HT1080 (cell line): ENCODE measurements at regions not wholly inside any gene's neighbourhood (a gene's known extent, or its start where the extent isn't known, plus 50 kb on each side); places are given as distances from the start of the nearest gene placed in this dataset.
"Not testable (repeated sequence)": the region's sequence is repeated elsewhere in the genome, so short reads cannot be mapped to it uniquely, and the experiment has no call there.

Source experiments
- DNase-seq: peaks from one replicate; pipeline ENCODE4 v3.0.0-alpha.2; 2015; ENCODE audit warnings: low read depth

DNA sequence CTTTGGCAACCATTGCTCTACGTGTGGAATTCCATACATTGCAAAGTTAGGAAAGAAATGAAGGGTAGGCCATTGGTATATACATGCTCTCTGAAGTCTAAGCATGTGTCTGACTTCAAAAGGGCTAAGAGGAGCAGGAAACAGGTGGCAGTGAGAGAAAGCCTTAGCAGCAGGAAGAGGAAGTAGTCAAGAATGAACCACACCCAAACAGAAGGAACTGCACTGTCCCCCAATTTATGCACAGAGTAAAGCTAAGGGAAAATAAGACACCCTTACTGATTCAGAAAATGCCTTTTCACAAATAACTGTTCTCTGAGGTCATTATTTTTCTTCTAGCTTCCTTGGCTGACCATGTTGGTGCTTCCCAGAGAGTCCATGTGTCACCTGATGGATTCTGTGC, 575.4 kb downstream of the NTRK3 start:
- DNase-seq, result peak; percentile 20

DNA sequence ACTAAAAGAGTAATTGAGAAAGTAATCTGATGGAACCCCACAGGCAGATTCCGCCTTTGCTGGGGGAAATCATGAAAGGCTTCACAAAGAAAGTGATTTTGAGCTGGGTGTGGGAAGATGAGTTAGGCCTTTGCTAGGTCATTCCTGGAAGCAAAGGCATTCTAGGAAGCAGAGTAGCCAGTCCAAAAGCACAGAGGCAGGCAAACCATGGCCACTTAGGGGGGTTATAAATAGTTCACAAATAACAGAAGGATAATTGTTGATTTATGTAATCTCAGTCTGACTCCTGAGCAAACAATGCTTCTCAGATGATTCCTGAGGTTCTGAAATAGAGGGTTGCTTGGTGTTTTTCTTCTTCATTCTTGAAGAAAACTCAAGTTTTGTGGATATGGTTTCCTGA, 576.3 kb downstream of the NTRK3 start:
- no peak for DNase-seq

DNA sequence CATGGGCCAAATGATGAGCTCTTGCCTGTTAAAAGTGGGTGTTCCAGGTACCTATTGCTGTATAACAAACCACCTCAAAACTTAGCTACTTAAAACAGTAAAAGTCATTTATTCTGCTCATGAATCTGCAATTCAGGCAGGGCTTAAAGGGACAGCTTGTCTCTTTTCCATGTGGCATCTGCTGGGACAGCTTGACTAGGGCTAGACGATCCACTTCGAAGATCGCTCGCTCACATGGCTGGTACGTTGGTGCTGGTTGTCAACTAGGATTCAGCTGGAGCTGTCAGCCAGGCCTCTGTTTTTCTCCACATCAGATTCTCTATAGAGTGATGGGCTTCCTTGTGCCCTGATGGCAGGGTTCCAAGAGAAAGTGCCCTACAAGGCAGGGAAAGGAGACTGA, 581.3 kb downstream of the NTRK3 start:
- no peak for DNase-seq

DNA sequence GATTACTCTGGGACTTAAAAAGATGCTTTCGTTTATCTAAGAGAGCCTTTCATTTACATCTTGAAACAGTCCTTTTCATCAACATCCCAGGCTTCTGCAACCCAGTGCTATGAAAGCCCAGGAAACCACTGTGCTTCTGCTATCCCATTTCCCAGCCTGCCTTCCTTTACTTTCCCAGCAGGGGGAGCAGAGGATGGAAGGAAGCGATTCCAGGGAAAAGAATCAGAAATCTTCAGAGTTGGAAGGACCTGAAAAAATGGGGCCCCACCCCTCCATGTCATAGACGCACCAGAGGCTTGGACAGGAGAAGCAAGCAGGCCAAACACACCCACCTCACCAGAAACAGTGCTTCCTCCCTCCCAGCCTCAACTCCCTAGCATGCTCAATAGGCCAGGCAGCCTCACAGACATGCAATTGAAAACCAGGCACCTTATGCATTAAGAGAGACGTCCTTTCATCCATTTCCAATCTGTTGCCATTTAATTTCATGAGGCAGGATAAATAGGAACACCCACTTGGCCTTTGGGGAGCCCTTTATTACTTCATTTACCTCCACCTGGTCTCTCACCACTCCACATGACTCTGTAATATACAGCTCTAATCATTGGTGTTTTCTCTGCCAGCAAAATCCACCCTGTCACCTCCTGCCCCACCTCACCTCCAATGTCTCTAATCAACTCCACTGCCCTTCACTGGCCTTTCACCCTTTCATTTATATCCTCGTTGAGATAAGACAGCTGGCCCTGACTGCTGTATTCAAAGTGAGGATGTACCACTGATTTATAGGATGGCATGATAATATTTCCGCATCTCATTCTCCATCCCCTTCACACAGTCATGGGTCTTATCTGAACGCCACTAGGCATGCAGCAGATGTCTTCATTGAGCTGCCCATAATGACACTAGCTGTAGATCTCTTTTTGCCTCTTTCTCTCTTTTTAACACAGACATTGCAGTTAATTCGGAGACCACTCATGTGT, 583.9 kb downstream of the NTRK3 start:
- DNase-seq, result peak; percentile 28

DNA sequence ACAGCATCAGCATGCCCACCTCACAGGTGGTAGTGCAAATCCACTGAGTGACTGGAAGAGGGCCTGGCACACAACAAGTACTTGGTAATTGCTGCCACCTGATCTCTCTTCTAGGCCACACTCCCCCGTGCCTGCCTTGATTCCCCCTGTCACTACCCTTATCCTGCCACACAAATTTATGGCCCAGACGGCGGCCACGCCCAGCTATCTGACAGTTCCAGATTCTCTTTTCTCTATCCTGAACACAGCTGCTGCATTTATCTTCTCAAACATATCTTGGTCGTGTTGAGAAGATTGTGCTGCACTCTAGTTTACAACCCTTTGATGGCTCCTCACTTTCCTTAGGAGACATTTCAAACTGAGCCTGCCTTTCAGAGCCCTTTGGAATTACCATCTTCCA, 585.2 kb downstream of the NTRK3 start:
- DNase-seq, result no peak

DNA sequence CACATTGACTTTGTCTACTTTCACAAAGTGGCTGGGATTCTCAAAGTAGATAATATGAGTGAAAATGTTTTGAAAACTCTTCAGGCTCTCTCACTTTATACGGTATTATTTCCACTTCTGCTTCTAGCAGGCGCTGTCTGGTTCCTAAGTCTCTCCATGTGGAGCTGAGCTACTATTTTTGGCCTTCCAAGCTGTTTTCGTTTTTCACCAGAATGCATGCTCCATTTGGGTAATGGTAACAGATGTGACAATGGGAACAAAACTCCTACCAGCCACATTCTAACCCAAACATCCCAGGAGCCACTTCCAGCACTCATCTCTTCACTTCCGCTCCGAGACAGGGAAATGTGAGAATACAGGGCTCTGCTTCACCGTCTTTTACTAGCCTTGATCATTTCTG, 586.7 kb downstream of the NTRK3 start:
- DNase-seq, result no peak

DNA sequence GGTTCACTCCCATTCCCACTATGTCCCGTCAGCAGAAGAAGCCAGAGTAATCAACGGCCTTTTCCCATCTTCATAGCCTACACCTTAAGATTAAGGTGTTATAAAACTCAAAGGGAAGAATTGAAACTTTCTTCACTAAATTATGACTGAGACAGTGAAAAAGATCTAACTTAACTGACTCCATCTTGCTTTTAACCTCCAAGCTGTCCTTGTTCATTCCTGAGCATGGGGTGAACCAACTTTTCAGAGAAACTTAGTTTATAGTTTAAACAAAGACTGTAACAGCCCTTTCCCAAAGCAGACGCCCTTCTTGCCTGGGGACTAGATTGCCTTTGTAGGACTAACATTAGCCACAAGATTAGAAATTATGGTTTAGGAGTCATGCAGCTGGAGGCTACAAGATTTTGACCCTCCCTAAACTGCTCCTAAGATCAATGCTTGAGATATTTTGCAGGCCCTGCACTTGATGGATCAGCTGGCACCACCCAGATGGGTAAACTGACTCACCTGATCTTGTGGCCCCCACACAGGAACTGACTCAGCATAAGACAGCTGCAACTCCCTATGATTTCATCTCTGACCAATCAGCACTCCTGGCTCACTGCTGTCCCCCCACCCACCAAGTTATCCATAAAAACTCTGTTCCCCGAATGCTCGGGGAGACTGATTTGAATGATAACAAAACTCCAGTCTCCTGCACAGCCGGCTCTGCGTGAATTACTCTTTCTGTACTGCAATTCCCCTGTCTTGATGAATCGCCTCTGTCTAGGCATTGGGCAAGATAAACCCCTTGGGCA, 587.6 kb downstream of the NTRK3 start:
- DNase-seq, result peak; percentile 72

DNA sequence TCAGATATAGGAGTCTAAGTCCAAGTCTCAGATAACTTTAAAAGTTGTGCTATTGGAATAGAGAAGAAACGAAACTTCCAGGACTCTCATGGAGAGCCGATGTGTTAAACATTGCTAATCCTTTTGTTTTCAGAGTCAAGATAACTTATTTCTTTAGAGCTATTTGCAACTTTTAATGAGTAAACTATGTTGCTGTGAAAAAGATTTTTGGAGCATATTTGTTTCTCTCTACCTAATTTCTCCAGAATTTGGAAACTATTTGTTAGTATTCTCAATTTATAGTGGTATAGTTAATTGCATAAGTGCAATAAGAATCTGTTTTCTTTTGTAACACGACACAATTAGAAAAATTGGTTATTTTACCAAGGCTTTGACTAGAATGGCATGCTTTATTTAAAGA, 588.9 kb downstream of the NTRK3 start:
- DNase-seq, result no peak

DNA sequence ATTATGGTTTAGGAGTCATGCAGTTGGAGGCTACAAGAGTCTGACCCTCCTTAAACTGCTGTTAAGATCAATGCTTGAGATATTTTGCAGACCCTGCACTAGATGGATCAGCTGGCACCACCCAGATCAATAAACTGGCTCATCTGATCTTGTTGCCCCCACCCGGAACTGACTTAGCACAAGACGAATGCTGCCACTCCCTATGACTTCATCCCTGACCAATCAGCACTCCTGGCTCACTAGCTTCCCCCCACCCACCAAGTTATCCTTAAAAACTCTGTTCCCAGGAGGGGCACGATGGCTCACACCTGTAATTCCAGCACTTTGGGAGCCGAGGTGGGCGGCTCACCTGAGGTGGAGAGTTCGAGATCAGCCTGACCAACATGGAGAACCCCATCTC, 594.0 kb downstream of the NTRK3 start:
- no peak for DNase-seq

DNA sequence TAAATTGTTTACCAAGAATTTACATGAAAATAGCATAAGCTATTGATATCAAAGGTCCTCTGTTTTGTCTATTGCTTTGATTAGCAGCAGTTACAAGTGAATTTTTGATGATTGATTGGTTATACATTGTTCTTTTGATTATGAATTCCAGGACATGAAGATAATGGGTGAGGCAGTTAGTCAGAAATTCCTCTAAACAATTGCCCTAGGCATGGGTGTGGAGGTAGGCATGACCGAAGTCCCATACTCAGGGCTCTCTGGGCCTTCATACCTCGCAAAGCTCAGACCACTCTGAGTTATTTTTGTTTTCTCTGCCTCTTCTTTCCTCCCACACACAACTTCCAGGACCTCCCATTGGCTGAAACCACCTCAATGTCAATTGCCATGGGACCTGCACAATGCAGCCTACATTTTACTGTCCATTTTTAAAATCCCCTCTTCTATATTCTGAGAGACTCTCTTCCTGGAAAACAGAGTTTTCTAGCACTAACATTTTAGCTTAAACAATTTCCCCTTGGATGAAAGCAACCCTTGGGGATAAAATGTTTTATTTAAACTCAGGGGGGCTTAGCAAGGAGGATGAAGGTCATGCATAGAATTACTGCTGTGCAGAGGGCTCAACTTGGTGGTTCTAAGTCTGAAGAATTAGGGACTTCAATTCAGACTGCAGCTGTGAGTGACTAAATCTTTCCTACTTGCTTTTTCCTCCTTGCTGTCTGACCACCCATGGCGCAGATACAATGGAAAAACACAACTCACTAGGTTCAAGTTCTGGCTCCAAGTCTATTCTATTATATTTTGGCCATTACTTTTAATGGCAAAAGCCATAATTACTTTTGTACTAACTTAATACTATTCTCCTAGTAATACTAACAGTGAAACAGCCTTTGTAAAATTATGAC, 594.8 kb downstream of the NTRK3 start:
- no peak for DNase-seq

DNA sequence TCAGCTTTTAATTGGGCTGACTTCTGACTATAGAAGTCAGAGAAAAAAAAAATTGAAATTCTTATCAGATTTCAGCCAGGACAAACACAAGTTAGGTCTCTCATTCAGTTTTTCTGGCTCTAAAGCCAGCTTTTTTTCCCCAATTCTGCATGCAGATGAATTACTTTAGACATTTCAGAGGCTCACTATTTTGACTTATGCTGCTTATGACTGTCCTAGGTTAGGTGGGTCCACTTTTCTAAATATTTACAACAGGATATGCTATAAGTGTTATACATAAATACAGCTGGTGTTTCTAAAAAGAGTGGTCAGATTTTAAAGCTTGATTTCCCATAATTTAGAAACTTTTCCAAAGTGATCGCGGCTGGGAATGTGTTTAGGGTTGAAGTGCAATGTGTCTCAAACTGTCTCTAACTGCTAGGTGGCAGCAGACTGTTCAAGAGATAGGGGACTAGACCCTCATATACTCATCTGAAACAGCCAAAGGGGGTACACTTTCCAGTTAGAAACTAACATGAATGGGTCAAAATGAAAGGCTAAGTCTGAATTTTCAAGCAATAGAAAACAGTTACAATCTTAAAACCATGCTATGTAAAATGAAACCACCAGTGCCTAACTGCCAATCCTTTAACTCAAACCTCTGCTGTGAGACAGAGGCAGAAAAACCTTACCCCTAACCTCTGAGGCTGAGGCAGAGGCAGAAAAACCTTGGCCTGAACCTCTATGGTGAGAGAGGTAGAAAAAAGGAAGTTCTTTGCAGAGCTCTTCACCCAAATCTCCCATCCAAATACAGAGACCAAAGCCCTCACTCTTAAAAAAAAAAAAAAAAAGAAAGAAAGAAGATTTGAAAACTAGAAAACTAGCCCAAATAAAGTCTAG, 596.0 kb downstream of the NTRK3 start:
- no peak for DNase-seq

DNA sequence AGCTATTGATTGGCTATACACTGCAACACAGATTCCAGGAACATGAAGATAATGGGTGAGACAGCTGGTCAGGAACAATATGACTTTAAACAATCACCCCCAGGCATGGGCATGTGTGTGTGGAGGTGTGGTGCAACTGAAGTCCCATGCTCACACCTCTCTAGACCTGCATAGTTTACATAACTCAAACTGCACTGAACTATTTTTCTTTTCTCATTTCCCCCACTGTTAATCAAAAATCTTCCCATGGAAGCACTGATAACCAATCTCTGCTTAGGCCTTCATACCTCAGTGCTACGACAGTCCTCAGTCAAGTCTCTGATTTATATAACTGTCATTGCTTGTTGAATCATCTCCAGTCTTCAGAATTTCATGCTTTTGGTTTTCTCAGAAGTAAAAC, 600.2 kb downstream of the NTRK3 start:
- DNase-seq, result no peak

DNA sequence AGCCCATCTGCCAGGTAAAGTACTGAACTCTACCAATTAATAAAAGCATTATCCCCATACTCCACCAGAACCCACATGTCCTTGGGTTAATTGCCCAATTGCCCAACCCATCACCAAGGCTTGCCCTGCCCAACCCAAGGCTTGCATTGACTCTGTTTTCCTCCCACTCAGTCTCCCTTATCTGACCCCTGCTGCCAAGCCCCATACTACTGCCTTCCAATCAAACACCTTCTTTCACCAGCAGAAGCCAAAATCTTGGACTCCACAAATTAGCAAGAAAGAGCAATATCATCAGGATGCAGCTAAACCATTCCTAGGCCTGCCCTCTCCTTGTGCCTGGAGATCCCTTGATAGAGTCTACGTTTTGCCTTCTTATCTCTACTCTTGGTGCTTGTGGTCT, 602.9 kb downstream of the NTRK3 start:
- no peak for DNase-seq

DNA sequence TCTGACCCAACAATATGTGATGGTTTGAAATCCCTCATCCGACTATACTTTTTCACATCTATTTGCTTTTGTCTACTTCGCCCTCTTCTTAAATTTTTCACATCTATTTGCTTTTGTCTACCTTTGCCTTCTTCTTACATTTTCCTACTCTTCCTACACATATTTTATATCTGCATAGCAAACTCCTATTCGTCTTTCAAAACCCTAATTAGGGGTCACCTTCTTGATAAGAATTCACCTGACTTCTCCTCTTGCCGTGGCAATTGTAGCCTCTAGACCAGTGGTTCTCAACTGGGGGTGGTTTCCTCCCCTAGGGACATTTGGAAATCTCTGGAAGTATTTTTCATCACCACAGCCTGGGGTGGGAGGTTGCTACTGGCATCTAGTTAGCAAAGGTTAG, 607.4 kb downstream of the NTRK3 start:
- no peak for DNase-seq

DNA sequence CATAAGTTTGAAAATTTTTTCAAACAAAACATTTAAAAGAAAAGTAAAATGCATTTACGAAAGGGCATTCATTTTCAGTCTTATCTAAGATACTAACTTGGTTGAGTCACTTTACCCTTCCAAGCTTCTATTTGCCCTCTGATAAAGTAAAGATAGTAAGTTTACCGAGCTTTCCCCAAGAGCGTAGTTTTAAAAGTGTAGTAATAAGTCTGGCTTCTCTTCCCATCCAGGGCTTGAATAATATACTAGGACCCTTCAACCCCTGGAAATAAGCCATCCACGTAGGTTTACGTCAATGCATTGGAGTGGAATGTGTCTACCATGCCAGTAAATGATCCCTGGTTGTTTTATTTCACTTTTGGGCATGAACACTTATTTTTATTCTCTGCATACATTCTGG, 608.3 kb downstream of the NTRK3 start:
- no peak for DNase-seq

DNA sequence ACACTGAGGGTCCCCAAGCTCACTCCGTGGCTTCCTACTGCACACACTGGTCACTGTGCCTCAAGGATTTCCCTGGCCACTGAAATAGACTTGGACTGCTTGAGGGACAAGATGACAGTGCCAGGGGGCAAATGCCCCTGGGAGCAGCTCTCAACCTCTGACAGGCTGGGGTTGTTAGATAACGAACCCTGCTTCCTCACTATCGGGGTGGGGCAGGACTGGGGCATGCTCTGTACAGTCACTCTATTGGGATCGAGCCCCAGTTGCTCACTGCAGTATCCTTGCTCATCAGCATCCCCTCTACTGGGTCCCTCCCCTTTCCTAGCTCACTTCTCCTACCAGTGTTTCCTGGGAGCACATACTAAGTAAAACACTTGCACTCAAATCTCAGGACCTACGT, 610.8 kb downstream of the NTRK3 start:
- DNase-seq, result no peak

DNA sequence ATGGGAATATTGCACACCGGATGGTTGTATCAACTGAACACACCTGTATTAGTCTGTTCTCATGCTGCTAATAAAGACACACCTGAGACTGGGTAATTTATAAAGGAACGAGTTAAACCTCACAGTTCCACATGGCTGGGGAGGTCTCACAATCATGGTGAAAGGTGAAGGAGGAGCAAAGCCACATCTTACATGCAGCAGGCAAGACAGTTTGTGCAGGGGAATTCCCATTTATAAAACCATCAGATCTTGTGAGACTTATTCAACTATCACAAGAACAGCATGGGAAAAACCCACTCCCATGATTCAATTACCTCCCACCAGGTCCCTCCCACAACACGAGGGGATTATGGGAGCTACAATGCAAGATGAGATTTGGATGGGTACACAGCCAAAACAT, 613.5 kb downstream of the NTRK3 start:
- DNase-seq, result not testable (repeated sequence)

DNA sequence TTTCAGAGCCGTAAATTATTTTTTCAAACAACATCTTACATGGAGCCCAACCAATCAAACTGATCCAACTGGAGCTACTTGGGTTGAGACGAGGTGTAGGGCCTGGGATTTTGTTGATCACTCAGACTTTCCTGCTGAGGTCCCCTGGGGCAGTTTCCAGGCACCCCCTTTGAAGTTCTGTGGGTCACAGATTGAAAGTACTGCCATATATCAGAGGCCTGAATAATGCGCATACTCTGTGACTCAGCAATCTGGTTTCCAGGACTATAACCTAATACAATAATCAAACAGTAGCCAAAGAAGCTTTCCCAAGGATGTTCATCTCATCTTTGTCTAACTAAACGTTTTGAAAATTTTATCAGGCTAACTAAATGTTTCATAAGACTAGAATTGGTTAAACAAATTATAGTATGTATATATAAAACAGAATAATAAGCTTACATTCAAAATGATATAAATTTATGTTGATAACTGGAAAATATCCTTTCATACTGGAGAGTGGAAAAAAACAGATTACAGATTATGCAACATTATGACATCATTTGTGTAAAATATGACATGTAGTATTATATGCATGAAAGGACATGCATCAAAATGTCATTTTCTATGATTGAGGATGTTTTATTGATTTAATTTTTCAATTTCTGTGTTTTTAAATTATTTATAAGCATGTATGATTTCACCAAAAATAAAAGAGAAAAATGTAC, 617.1 kb downstream of the NTRK3 start:
- peak; percentile 8 for DNase-seq

DNA sequence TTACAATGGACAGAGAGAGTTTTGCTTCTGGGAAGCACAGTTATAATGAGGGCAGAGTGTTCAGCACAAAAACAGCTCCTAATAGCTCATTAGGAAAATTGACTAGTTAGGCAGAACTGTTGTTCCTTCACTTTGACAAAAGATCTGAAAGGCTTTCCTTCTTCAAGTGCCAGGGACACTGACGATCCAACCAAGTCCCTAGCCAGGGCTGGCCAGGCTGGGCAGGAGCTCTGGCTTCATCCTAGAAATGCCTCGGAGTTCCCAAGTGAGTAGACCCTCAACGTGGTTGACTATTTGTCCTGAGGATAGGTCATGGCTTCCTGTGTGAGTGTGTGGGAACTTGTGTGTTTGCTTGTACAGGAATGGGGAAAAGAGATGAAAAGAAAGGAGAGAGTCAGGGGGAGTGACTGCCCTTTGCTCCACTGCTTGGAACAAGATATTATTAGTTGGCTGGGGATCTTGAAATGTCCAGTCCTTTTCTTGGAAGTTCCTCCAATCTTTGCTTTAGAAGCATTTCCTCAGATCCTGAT, 617.9 kb downstream of the NTRK3 start:
- DNase-seq, result no peak

DNA sequence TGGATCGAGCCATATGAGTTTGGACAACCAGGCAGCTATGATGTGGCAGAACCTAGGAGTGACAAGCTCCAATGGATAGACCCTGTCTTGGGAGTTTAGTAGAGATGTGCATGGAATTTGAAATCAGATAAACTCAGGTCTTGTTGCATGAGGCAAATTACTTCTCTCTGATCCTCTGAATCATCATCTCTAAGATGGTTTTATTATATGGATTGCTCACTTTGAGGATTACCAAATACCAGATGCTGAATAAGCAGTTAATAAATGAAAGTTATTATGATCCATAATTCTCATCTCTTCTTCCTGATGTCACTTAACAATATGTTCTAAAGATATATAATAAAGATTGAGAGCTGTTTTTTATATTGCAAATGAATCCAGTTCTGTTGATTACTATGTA, 622.2 kb downstream of the NTRK3 start:
- DNase-seq, result no peak
